Left ventricle myocardium inferior (tissue), 1 donor: ENCODE measurements at regions not wholly inside any gene's neighbourhood (a gene's known extent, or its start where the extent isn't known, plus 50 kb on each side); places are given as distances from the start of the nearest gene placed in this dataset.

Experiments
- DNase-seq: peaks from one replicate; pipeline ENCODE4 v3.0.0-alpha.2; 2020
- H3K27ac ChIP-seq: fragments of 200-600 bp; replicated peaks from 2 replicates; pipeline ENCODE4 v1.8.0; 2021
- H3K27me3 ChIP-seq: fragments of 200-600 bp; 2 replicates; pipeline ENCODE4 v1.8.0; 2021; ENCODE audit warnings: low read depth
- H3K36me3 ChIP-seq: fragments of 200-600 bp; 2 replicates; pipeline ENCODE4 v1.8.0; 2021
- H3K4me1 ChIP-seq: fragments of 200-600 bp; 2 replicates; pipeline ENCODE4 v1.8.0; 2021
- H3K4me3 ChIP-seq: fragments of 200-600 bp; 2 replicates; pipeline ENCODE4 v1.8.0; 2021; ENCODE audit warnings: mild to moderate bottlenecking, moderate library complexity
- H3K9me3 ChIP-seq: fragments of 200-600 bp; replicated peaks from 2 replicates; pipeline ENCODE4 v1.8.0; 2021
- intact Hi-C: fragments of 100-400 bp; cut with micrococcal nuclease; formaldehyde crosslinking; loops from one replicate; pipeline ENCODE4 v1.11.0; 2022
- TF ChIP-seq, protein P1 (sequence below): fragments of 200-600 bp; IDR thresholded peaks from 2 replicates; pipeline ENCODE4 v1.8.0; 2021; ENCODE audit warnings: antibody characterized with exemption, mild to moderate bottlenecking, borderline replicate concordance
- donor health status: DM: no; HTN: yes; CAD: no; lungs with severe emphysema.

GRCh38 chr5:110070836-110071235, 381.1 kb downstream of the MAN2A1 start:
- Histone ChIP-seq H3K27ac (no peak overlapping the region), H3K9me3 (peaks cover 72% of the 10 kb centered on the region), H3K4me3 (no peak overlapping the region), H3K27me3 (peaks cover 21% of the 10 kb centered on the region), H3K4me1 (no peaks in the 10 kb centered on the region), H3K36me3 (no peaks in the 10 kb centered on the region)
- TF ChIP-seq, protein P1, sequence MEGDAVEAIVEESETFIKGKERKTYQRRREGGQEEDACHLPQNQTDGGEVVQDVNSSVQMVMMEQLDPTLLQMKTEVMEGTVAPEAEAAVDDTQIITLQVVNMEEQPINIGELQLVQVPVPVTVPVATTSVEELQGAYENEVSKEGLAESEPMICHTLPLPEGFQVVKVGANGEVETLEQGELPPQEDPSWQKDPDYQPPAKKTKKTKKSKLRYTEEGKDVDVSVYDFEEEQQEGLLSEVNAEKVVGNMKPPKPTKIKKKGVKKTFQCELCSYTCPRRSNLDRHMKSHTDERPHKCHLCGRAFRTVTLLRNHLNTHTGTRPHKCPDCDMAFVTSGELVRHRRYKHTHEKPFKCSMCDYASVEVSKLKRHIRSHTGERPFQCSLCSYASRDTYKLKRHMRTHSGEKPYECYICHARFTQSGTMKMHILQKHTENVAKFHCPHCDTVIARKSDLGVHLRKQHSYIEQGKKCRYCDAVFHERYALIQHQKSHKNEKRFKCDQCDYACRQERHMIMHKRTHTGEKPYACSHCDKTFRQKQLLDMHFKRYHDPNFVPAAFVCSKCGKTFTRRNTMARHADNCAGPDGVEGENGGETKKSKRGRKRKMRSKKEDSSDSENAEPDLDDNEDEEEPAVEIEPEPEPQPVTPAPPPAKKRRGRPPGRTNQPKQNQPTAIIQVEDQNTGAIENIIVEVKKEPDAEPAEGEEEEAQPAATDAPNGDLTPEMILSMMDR: no peak
- intact Hi-C loops: no loop called here
- no peak for DNase-seq

GRCh38 chr5:110072651-110073050, 382.9 kb downstream of the MAN2A1 start:
- TF ChIP-seq, protein P1: no peak
- H3K4me3 ChIP-seq: no peak overlapping the region
- H3K36me3 ChIP-seq: no peaks in the 10 kb centered on the region
- peaks cover 69% of the 10 kb centered on the region for H3K9me3 ChIP-seq
- H3K27ac ChIP-seq: no peak overlapping the region
- H3K27me3 ChIP-seq: peaks cover 39% of the 10 kb centered on the region
- H3K4me1 ChIP-seq: no peaks in the 10 kb centered on the region
- intact Hi-C loops: no loop called here
- no peak for DNase-seq

DNA sequence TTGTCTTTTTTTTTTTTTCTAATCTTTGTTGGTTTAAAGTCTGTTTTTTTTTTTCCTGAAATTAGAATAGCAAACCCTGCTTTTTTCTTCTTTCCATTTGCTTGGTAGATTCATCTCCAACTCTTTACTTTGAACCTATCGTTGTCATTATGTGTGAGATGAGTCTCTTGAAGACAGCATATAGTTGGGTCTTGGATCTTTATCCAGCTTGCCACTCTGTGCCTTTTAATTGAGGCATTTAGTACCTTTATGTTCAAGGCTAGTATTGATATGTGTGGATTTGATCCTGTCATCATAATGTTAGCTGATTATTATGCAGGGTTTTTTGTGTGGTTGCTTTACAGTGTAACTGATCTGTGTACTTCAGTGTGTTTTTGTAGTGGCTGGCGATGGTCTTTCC, 383.8 kb downstream of the MAN2A1 start:
- intact Hi-C loops: no loop called here
- H3K4me3 ChIP-seq: no peak overlapping the region
- TF ChIP-seq, protein P1: no peak
- H3K27ac ChIP-seq: no peak overlapping the region
- peaks cover 39% of the 10 kb centered on the region for H3K27me3 ChIP-seq
- no peak for DNase-seq
- no peaks in the 10 kb centered on the region for H3K36me3 ChIP-seq
- H3K4me1 ChIP-seq: no peaks in the 10 kb centered on the region
- H3K9me3 ChIP-seq: peaks cover 60% of the 10 kb centered on the region

DNA sequence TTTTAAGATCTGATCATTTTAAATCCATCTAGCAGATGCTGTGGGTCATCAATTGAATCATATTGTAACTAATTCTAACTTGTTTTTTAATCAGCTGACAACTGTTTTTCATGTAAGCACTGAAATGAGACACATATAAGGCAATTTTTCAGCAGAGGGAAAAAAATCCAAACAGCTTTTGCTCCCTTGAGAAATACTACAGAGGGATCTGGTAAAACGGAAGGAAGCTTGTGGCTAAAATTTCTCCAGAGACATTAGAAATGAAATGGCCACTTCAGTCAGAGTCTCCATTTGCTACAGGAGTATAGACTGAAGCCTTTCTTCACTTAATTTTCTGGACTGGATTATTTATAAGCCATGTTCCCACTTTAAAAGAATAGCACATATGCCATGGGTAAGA, 385.9 kb downstream of the MAN2A1 start:
- intact Hi-C loops: no loop called here
- H3K4me1 ChIP-seq: no peaks in the 10 kb centered on the region
- H3K4me3 ChIP-seq: no peak overlapping the region
- H3K27me3 ChIP-seq: peaks cover 39% of the 10 kb centered on the region
- TF ChIP-seq, protein P1: no peak
- H3K27ac ChIP-seq: no peak overlapping the region
- DNase-seq: no peak
- peaks cover 42% of the 10 kb centered on the region for H3K9me3 ChIP-seq
- H3K36me3 ChIP-seq: no peaks in the 10 kb centered on the region

DNA sequence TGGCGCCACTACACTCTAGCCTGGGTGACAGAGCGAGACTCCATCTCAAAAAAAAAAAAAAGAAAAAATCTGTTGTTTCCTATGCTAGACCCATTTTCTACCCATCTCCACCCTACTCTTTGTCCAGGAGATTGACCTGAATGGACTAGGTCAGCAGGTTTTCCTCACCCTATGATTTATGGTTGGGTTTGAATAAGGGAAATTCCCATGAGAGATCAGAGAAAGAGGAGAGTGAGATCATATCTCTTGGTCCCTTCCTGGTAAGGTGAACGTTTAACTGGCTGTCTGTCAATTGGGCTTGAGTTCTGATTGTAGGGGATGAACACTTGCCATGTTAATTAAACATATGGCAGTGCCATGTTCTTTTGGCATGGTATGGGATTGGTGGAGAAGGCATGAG, 387.4 kb downstream of the MAN2A1 start:
- Histone ChIP-seq H3K27me3 (peaks cover 37% of the 10 kb centered on the region), H3K4me1 (no peaks in the 10 kb centered on the region), H3K36me3 (no peaks in the 10 kb centered on the region), H3K27ac (no peak overlapping the region), H3K4me3 (no peak overlapping the region), H3K9me3 (peaks cover 31% of the 10 kb centered on the region)
- TF ChIP-seq, protein P1: no peak
- no peak for DNase-seq
- intact Hi-C loops: no loop called here

GRCh38 chr5:110082194-110082593, 392.5 kb downstream of the MAN2A1 start:
- no peak overlapping the region for H3K27ac ChIP-seq
- no peaks in the 10 kb centered on the region for H3K9me3 ChIP-seq
- no peak overlapping the region for H3K4me3 ChIP-seq
- H3K27me3 ChIP-seq: peaks cover 14% of the 10 kb centered on the region
- TF ChIP-seq, protein P1: no peak
- no peaks in the 10 kb centered on the region for H3K36me3 ChIP-seq
- DNase-seq: no peak
- H3K4me1 ChIP-seq: no peaks in the 10 kb centered on the region
- intact Hi-C loops: no loop called here
